GM19467 (cell line): ENCODE measurements at regions not wholly inside any gene's neighbourhood (a gene's known extent, or its start where the extent isn't known, plus 50 kb on each side); places are given as distances from the start of the nearest gene placed in this dataset.
"Not testable (repeated sequence)": the region's sequence is repeated elsewhere in the genome, so short reads cannot be mapped to it uniquely, and the experiment has no call there.

ENCODE experiments used
- ATAC-seq: cut with Tn5 transposase; IDR thresholded peaks from one replicate; pipeline ENCODE4 v1.9.1; 2021; ENCODE audit warnings: mild to moderate bottlenecking, moderate library complexity; ENCODE audit not compliant: unreplicated experiment

DNA sequence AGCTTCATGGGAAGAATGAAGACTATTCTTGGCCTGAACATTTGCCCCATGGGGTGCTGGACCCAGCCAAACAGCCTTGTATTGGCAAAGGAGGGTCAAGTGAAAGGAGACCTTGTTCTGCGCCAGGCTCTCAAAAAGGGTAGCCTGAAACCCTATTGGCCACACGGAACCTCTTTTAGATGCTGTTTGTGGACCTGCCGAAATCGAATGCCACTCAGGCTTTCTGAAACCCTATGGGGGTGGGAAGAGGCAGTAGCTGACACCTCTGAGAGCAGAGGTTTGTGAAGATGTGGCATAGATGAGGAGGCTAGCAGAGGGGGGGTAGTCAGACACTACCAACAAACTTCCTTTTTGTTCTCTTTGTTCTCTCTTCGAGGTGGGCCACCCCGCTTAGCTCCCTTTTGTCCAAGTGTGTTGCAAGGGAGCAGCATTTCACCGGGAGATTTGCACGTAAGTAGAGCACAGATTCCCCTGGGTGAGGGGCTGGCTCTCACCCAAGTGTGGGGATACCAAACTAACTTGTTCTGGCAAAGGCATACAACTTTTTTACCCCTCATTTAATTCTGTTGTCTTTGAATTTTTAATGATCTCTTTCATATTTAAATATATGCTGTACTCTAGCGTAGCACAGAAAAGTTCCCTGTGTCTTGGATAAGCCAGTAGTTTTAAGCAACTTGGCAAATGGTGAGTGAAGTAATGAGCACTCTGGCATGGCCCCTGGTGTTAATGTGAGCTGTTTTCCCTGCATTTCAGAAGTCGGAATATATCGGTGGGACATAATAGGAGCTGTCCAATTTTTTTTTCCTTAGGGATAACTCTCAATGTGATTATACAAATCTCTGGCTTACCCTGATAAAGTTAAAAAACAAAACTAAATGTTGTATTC is 107.7 kb downstream of the SEPTIN7 start:
- ATAC-seq = no peak

DNA sequence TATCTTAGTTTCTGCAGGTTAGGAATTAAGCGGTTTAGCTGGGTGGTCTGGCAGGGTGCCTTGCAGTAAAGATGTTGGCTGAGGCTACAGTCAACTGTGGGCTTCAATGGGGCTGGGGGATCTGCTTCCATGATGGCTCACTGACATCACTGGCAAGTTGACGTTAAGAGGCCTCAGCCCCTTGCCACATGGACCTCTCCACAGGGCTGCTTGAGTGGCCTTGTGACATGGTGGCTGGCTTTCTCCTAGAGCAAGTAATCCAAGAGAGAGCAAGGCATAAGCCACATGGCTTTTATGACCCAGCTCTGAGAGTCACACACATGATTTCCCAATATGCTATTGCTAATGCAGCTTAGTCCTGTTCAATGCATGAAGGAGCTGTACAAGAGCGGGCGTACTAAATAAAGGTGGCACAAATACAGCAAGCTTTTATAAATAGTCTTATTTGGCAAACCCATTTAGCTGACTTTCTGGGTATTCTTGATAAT is 109.1 kb downstream of the SEPTIN7 start:
- ATAC-seq = no peak

DNA sequence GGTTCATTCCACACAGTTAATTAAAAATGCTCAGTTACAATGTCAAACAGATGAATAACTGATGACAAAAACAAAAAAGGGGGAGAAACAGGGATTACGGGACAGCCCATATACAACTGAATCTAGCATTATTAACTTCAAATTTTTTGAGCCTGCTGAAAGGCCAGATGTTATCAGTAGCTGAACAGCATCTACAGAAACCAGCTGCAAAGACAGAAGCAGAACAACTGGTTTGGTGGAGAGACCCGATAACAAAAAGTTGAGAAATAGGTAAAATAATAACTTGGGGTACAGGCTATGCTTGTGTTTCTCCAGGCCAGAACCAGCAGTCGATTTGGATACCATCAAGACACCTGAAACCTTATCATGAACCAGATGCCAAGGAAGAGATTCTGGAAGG is 109.8 kb downstream of the SEPTIN7 start:
- ATAC-seq = not testable (repeated sequence)

GRCh38 chr7:35913350-35913749 is 112.5 kb downstream of the SEPTIN7 start:
- not testable (repeated sequence) for ATAC-seq

DNA sequence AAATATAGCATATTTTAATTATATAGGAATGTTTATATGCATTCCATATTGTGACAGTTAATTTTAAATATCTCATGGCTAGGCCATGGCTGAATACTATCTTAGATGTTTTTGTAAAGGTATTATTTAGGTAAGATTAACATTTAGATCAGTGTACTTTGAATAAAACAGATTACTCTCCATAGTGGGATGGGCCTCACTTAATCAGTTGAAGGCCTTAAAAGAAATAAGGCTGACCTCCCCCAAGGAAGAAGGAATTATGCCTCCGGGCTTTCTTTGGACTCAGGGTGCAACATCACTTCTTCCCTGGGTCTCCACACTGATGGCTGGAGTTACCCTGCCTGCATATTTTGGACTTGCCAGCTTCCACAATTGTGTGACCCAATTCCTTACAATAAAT is 113.4 kb downstream of the SEPTIN7 start:
- ATAC-seq = not testable (repeated sequence)

- ATAC-seq = not testable (repeated sequence)
Observed at GRCh38 chr7:35915247-35915955, 114.5 kb downstream of the SEPTIN7 start.

- not testable (repeated sequence) for ATAC-seq
Observed at GRCh38 chr7:35918217-35918616, 117.4 kb downstream of the SEPTIN7 start.

DNA sequence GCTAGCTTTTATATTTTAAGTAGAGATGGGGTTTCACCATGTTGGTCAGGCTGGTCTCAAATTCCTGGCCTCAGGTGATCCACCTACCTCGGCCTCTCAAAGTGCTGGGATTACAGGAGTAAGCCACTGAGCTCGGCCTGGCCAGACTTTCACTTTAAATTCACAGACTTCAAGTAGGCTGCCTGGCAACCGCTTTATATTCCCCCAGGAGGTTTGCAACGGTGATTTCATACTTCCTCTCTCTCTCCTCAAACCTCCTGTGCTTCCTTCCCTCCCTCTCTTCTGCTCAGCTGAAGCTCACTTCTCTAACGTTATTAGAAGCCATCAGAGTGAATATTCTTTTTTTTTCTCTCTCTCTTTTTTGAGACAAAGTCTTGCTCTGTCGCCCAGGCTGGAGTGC is 118.8 kb downstream of the SEPTIN7 start:
- not testable (repeated sequence) for ATAC-seq

DNA sequence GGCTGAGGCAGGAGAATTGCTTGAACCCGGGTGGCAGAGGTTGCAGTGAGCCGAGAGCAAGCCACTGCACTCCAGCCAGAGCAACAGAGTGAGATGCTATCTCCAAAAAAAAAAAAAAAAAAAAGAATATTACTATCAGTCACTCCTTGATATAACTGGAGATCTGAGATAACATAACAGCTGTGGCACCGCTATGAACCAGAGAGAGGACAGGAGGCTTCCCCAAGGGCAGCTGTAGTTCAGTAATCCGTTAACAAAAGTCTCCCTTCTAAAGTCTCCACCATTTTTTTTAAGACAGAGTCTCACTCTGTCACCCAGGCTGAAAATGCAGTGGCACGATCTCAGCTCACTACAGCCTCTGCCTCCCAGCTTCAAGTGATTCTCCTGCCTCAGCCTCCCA is 120.5 kb downstream of the SEPTIN7 start:
- not testable (repeated sequence) for ATAC-seq

DNA sequence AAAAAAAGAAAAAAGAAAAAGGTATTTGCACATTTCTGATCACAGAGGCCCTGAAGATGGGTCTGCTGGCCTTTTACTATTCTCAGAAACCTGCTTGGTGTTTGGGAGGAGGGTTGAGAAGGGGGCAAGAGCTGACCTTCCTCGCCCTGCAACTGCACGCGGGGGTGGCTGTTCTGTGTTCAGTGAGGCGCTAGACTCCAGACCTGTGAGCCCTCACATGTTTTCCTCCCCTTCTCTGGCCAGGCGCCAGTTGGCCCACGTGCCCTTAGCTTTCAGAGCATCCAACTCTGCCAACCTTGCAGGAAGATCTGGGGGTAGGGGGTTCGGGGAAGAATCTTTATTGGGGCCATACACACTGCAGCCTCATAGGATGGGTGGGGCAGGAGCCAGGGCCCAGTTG is 123.8 kb downstream of the SEPTIN7 start:
- ATAC-seq = not testable (repeated sequence)

DNA sequence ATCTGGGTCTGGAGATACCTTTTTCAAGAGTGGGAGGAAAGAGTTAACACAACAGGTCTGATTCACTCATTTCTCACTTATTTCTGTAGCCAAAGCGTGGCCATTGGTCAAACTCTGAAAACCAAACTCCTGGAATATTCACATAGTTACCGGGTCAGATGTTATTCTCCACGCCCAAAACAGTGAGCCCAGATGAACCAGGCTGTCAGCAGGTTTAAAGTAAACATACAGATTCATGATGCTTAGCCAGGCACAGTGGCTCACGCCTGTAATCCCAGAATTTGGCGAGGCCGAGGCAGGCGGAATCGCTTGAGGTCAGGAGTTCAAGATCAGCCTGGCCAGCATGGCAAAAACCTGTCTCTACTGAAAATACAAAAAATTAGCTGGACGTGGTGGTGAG is 126.1 kb downstream of the SEPTIN7 start:
- ATAC-seq = not testable (repeated sequence)

- not testable (repeated sequence) for ATAC-seq
Observed at GRCh38 chr7:35931134-35931533, 130.3 kb downstream of the SEPTIN7 start.

- not testable (repeated sequence) for ATAC-seq
Observed at GRCh38 chr7:35931551-35931950, 130.7 kb downstream of the SEPTIN7 start.

- not testable (repeated sequence) for ATAC-seq
Observed at GRCh38 chr7:35940695-35941094, 139.8 kb downstream of the SEPTIN7 start.

- ATAC-seq = not testable (repeated sequence)
Observed at GRCh38 chr7:35945621-35946020, 144.8 kb downstream of the SEPTIN7 start.

DNA sequence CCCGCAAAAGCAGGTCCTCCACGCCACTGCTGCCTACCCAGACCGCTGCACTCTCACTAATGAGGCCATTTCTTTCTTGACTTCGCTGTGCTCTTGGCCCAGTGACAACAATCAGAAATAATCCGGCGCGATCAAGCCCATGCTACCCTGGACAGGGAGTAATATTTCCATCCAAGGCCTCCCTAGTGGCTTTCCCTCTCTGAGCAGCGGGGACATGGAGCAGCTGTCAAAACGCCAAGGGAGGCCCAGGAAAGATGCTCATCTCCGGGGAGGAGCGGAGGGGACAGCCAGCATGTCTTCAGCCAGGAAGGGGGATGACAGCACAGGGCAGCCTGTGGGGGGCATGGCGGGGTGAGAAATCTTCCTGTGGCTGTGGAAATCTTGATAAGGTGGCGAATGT is 154.9 kb downstream of the SEPTIN7 start:
- not testable (repeated sequence) for ATAC-seq

- ATAC-seq = not testable (repeated sequence)
Observed at GRCh38 chr7:35956988-35957387, 156.1 kb downstream of the SEPTIN7 start.

DNA sequence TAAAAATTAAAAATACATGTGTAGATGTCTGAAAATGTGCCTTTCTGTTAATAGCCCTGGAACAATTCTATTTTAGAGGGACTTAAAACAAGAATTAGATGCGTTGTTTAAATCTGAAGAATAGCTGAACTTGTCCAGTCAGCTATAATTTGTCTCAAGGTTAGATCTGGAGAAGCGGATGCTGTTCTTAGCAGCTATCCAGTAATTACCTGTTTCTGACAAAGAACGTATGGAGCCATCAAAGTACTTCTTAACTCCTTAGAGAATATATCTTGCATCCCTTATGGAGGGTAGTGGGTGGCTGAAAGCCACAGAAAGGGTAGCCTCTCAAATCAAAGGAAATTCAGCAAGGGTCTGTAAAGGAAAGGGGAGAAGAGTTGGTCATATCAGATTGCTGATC is 160.4 kb downstream of the SEPTIN7 start:
- not testable (repeated sequence) for ATAC-seq

DNA sequence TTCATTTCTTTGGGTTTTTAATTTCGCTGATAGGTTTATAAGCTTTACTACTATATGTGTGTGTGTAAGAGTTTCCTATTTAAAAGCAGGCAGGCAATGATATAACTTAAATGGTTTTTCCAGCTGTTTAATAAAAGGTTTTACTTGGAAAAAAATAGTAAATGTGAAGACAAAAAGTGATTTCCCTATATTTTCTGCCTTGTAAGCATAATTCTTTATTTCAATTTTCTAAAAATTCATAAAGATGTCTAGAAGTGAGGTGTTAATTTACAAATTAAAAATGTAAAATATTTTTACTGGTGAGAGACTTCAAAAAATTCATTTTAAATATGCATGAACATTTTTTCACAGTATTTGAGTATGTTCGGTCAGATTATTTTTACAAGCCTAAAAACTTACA is 161.8 kb downstream of the SEPTIN7 start:
- not testable (repeated sequence) for ATAC-seq

GRCh38 chr7:35967366-35968139 is 166.7 kb downstream of the SEPTIN7 start:
- no peak for ATAC-seq
